IMR-90 (cell line): ENCODE measurements at regions not wholly inside any gene's neighbourhood (a gene's known extent, or its start where the extent isn't known, plus 50 kb on each side); places are given as distances from the start of the nearest gene placed in this dataset.
"Not testable (repeated sequence)": the region's sequence is repeated elsewhere in the genome, so short reads cannot be mapped to it uniquely, and the experiment has no call there.

Experiments used
- BHLHE40 ChIP-seq: fragments of 150-350 bp; IDR thresholded peaks from 2 replicates; pipeline ENCODE4 v1.6.1; 2016; ENCODE audit warnings: mild to moderate bottlenecking, low read depth, low read length
- CHD1 ChIP-seq: IDR thresholded peaks from 2 replicates; pipeline ENCODE4 v1.6.1; 2012; ENCODE audit warnings: low read depth, low read length, improper control_type of control experiment
- CTCF ChIP-seq: conservative IDR thresholded peaks from 2 replicates; pipeline ENCODE4 v1.5.1; 2012; ENCODE audit warnings: mild to moderate bottlenecking, low read depth, low read length, improper control_type of control experiment
- SMC3 ChIP-seq: fragments of 150-350 bp; IDR thresholded peaks from 2 replicates; pipeline ENCODE4 v1.6.1; 2016; ENCODE audit warnings: low read depth, mild to moderate bottlenecking, antibody characterized with exemption, low read length, moderate library complexity

GRCh38 chr13:74536649-74537048, 402.4 kb upstream of the KLF12 start:
- TF ChIP-seq BHLHE40, CTCF, SMC3, CHD1: not testable (repeated sequence)
